ENCODE measurements at regions not wholly inside any gene's neighbourhood (a gene's known extent, or its start where the extent isn't known, plus 50 kb on each side); places are given as distances from the start of the nearest gene placed in this dataset.

GRCh38 chr9:16257604-16258003 lies 612.9 kb downstream of the BNC2 start:
- H2AFZ ChIP-seq (ENCODE audit: low read depth): no peak overlapping the region
- H3K36me3 ChIP-seq (ENCODE audit: insufficient read depth): no peaks in the 10 kb centered on the region
- H3K79me2 ChIP-seq (ENCODE audit: insufficient read depth, low read depth): no peaks in the 10 kb centered on the region
- H3K4me1 ChIP-seq (ENCODE audit: low read depth, poor library complexity, severe bottlenecking): peaks cover 13% of the 10 kb centered on the region
- H3K9ac ChIP-seq: no peak overlapping the region
- H4K20me1 ChIP-seq (ENCODE audit: insufficient read depth): no peaks in the 10 kb centered on the region
- H3K27ac ChIP-seq: no peak overlapping the region
- no peaks in the 10 kb centered on the region for H3K27me3 ChIP-seq (ENCODE audit: insufficient read depth, low read depth)
- TF ChIP-seq, protein P1, sequence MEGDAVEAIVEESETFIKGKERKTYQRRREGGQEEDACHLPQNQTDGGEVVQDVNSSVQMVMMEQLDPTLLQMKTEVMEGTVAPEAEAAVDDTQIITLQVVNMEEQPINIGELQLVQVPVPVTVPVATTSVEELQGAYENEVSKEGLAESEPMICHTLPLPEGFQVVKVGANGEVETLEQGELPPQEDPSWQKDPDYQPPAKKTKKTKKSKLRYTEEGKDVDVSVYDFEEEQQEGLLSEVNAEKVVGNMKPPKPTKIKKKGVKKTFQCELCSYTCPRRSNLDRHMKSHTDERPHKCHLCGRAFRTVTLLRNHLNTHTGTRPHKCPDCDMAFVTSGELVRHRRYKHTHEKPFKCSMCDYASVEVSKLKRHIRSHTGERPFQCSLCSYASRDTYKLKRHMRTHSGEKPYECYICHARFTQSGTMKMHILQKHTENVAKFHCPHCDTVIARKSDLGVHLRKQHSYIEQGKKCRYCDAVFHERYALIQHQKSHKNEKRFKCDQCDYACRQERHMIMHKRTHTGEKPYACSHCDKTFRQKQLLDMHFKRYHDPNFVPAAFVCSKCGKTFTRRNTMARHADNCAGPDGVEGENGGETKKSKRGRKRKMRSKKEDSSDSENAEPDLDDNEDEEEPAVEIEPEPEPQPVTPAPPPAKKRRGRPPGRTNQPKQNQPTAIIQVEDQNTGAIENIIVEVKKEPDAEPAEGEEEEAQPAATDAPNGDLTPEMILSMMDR (conservative IDR thresholded peaks at IDR 0.05; ENCODE audit: low read depth, low read length): peak; percentile 45
- H3K4me2 ChIP-seq: no peak overlapping the region
- no peak overlapping the region for H3K4me3 ChIP-seq (IDR thresholded peaks at IDR 0.05; ENCODE audit: insufficient read depth, low read depth, low read length)

DNA sequence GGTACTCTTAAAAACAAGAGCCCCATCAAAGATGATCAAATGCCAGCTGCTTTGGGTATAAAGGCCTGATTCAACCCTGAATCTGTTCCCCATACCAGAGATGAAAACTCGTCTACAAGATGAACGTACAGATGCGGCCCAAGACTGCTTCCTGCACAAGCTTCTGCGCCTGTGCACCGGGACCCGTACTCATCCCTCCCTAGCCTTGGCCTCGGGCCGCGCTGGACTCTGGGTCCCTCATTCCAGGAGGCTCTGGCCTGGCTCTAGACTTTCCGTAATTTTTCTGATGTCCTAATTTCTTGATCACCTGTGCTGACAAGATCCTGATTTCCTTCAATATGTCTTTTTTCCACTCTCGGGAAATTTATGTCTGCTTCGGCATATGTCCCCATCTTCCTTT lies 612.3 kb downstream of the BNC2 start:
- Histone ChIP-seq H3K4me3 (IDR thresholded peaks at IDR 0.05; ENCODE audit: insufficient read depth, low read depth, low read length) (no peak overlapping the region), H3K4me2 (no peak overlapping the region), H4K20me1 (ENCODE audit: insufficient read depth) (no peaks in the 10 kb centered on the region), H3K9ac (no peak overlapping the region), H3K36me3 (ENCODE audit: insufficient read depth) (no peaks in the 10 kb centered on the region), H3K27me3 (ENCODE audit: insufficient read depth, low read depth) (no peaks in the 10 kb centered on the region), H2AFZ (ENCODE audit: low read depth) (no peak overlapping the region), H3K4me1 (ENCODE audit: low read depth, poor library complexity, severe bottlenecking) (peaks cover 19% of the 10 kb centered on the region), H3K79me2 (ENCODE audit: insufficient read depth, low read depth) (no peaks in the 10 kb centered on the region), H3K27ac (no peak overlapping the region)
- TF ChIP-seq, protein P1 (conservative IDR thresholded peaks at IDR 0.05; ENCODE audit: low read depth, low read length): no peak

GRCh38 chr9:16258708-16259107 lies 611.8 kb downstream of the BNC2 start:
- Histone ChIP-seq H3K36me3 (ENCODE audit: insufficient read depth) (no peaks in the 10 kb centered on the region), H3K79me2 (ENCODE audit: insufficient read depth, low read depth) (no peaks in the 10 kb centered on the region), H3K4me2 (no peak overlapping the region), H3K9ac (no peak overlapping the region), H3K4me3 (IDR thresholded peaks at IDR 0.05; ENCODE audit: insufficient read depth, low read depth, low read length) (no peak overlapping the region), H3K27ac (no peak overlapping the region), H4K20me1 (ENCODE audit: insufficient read depth) (no peaks in the 10 kb centered on the region), H2AFZ (ENCODE audit: low read depth) (no peak overlapping the region), H3K4me1 (ENCODE audit: low read depth, poor library complexity, severe bottlenecking) (peaks cover 24% of the 10 kb centered on the region), H3K27me3 (ENCODE audit: insufficient read depth, low read depth) (no peaks in the 10 kb centered on the region)
- TF ChIP-seq, protein P1 (conservative IDR thresholded peaks at IDR 0.05; ENCODE audit: low read depth, low read length): no peak

- H2AFZ ChIP-seq (ENCODE audit: low read depth): peak overlapping the region; percentile 70
- H3K27ac ChIP-seq: peak overlapping the region; percentile 52
- no peak overlapping the region for H3K4me3 ChIP-seq (IDR thresholded peaks at IDR 0.05; ENCODE audit: insufficient read depth, low read depth, low read length)
- no peaks in the 10 kb centered on the region for H4K20me1 ChIP-seq (ENCODE audit: insufficient read depth)
- TF ChIP-seq, protein P1 (conservative IDR thresholded peaks at IDR 0.05; ENCODE audit: low read depth, low read length): no peak
- peaks cover 47% of the 10 kb centered on the region for H3K4me1 ChIP-seq (ENCODE audit: low read depth, poor library complexity, severe bottlenecking)
- no peaks in the 10 kb centered on the region for H3K27me3 ChIP-seq (ENCODE audit: insufficient read depth, low read depth)
- no peaks in the 10 kb centered on the region for H3K79me2 ChIP-seq (ENCODE audit: insufficient read depth, low read depth)
- peak overlapping the region; percentile 38; the same call in 1 of the 2 replicates for H3K9ac ChIP-seq
- H3K4me2 ChIP-seq: peak overlapping the region; percentile 83
- no peaks in the 10 kb centered on the region for H3K36me3 ChIP-seq (ENCODE audit: insufficient read depth)
Observed at GRCh38 chr9:16262477-16263261, 607.8 kb downstream of the BNC2 start.

Data from KMS-11 (cell line).